Endodermal cell (in vitro differentiated cells): ENCODE measurements at regions not wholly inside any gene's neighbourhood (a gene's known extent, or its start where the extent isn't known, plus 50 kb on each side); places are given as distances from the start of the nearest gene placed in this dataset.

Source experiments
- DNase-seq: peaks from one replicate; pipeline ENCODE4 v3.0.0-alpha.2; 2017
- H3K27ac ChIP-seq: 2 replicates; pipeline ENCODE4 v1.5.1; 2013; ENCODE audit warnings: mild to moderate bottlenecking, low read depth, low read length, moderate library complexity
- H3K27me3 ChIP-seq: 2 replicates; pipeline ENCODE4 v1.6.1; 2013; ENCODE audit warnings: mild to moderate bottlenecking, low read length, moderate library complexity; ENCODE audit not compliant: insufficient read depth, control insufficient read depth, poor library complexity, severe bottlenecking
- H3K36me3 ChIP-seq: 2 replicates; pipeline ENCODE4 v1.7.0; 2013; ENCODE audit warnings: mild to moderate bottlenecking, low read length, moderate library complexity; ENCODE audit not compliant: control insufficient read depth, insufficient read depth
- H3K4me1 ChIP-seq: one replicate; pipeline ENCODE4 v1.7.0; 2013; ENCODE audit warnings: low read length; ENCODE audit not compliant: control insufficient read depth, insufficient read depth
- H3K4me3 ChIP-seq: 2 replicates; pipeline ENCODE4 v1.5.1; 2013; ENCODE audit warnings: mild to moderate bottlenecking, low read length, moderate library complexity
- H3K9ac ChIP-seq: 2 replicates; pipeline ENCODE4 v1.6.1; 2013; ENCODE audit warnings: mild to moderate bottlenecking, low read length, moderate library complexity; ENCODE audit not compliant: poor library complexity, severe bottlenecking; ENCODE audit errors: extremely low read depth
- H3K9me3 ChIP-seq: 2 replicates; pipeline ENCODE4 v1.6.1; 2013; ENCODE audit warnings: mild to moderate bottlenecking, low read length, moderate library complexity; ENCODE audit not compliant: control insufficient read depth
- H3K27ac Mint-ChIP-seq: 2 replicates; pipeline ENCODE4 v1.8.0; 2020; ENCODE audit warnings: mixed read lengths
- H3K27me3 Mint-ChIP-seq: 2 replicates; pipeline ENCODE4 v1.8.0; 2021; ENCODE audit warnings: mild to moderate bottlenecking, mixed read lengths; ENCODE audit not compliant: insufficient read depth
- H3K36me3 Mint-ChIP-seq: 2 replicates; pipeline ENCODE4 v1.8.0; 2020; ENCODE audit warnings: low read depth, mixed read lengths
- H3K4me1 Mint-ChIP-seq: 2 replicates; pipeline ENCODE4 v1.8.0; 2020; ENCODE audit warnings: mixed read lengths
- H3K4me3 Mint-ChIP-seq: 2 replicates; pipeline ENCODE4 v1.8.0; 2020; ENCODE audit warnings: mild to moderate bottlenecking, moderate library complexity, mixed read lengths
- H3K9me3 Mint-ChIP-seq: 2 replicates; pipeline ENCODE4 v1.8.0; 2020; ENCODE audit warnings: mild to moderate bottlenecking, mixed read lengths
- WGBS, 2 experiments: methylation state at CpG; one replicate each; pipeline versions ENCODE4 v1.1.5 to v1.1.7; 2013; ENCODE audit warnings: missing lambda C conversion rate in 2 of 2, mixed read lengths in 1 of 2; ENCODE audit not compliant: insufficient coverage in 1 of 2, insufficient read length in 1 of 2; 5-methylcytosine and 5-hydroxymethylcytosine counted together
- TF ChIP-seq, protein P1 (sequence below): fragments of 200-600 bp; sonication (generic); conservative IDR thresholded peaks from 2 replicates; pipeline ENCODE4 v1.5.0; 2021; ENCODE audit warnings: antibody characterized with exemption, mild to moderate bottlenecking

DNA sequence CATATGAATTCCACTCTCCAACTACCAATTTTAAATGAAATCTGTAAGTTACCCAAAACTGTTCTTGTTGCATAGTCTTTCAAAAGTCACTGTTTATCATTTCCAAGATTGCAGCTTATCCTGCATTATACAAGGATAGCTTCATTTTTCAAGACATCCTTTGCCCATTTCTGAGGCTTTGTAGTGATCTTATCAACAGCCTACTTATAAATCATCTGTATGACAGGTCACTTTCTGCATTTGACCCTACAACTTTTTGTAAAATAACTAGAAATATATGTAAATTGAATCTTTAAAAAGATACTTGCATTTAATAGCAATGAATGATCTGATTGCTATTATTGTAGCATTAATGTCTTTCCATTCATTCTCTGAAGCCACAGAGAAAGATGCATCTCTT is 521.1 kb downstream of the UTRN start:
- H3K4me3 Mint-ChIP-seq = no peak overlapping the region
- Histone ChIP-seq H3K9ac (no peak overlapping the region), H3K27ac (no peak overlapping the region), H3K27me3 (no peaks in the 10 kb centered on the region), H3K36me3 (no peaks in the 10 kb centered on the region), H3K4me1 (peaks cover 12% of the 10 kb centered on the region), H3K4me3 (no peak overlapping the region), H3K9me3 (no peaks in the 10 kb centered on the region)
- no peaks in the 10 kb centered on the region for H3K9me3 Mint-ChIP-seq
- DNase-seq = no peak
- no peaks in the 10 kb centered on the region for H3K36me3 Mint-ChIP-seq
- TF ChIP-seq, protein P1, sequence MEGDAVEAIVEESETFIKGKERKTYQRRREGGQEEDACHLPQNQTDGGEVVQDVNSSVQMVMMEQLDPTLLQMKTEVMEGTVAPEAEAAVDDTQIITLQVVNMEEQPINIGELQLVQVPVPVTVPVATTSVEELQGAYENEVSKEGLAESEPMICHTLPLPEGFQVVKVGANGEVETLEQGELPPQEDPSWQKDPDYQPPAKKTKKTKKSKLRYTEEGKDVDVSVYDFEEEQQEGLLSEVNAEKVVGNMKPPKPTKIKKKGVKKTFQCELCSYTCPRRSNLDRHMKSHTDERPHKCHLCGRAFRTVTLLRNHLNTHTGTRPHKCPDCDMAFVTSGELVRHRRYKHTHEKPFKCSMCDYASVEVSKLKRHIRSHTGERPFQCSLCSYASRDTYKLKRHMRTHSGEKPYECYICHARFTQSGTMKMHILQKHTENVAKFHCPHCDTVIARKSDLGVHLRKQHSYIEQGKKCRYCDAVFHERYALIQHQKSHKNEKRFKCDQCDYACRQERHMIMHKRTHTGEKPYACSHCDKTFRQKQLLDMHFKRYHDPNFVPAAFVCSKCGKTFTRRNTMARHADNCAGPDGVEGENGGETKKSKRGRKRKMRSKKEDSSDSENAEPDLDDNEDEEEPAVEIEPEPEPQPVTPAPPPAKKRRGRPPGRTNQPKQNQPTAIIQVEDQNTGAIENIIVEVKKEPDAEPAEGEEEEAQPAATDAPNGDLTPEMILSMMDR = no peak
- peaks cover 28% of the 10 kb centered on the region for H3K4me1 Mint-ChIP-seq
- H3K27ac Mint-ChIP-seq = no peak overlapping the region
- H3K27me3 Mint-ChIP-seq = no peaks in the 10 kb centered on the region

DNA sequence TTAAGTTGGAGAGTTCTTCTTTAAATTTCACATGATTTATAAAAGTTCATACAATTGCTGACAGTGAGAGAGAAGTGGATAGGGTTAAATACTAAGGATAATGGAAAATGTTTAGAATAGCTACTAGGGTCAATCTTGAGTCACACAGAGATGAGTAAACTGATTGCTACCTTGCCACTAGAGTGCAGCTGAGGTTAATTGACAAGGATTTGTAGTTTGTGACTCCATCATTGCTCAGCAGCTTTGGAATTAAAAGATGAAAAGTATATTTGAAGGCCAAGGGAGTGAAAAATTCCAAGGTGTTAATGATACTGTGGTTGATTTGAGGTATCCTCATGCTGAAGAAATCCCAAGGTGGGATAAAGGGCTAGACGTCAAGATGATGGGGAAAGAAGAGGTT is 524.0 kb downstream of the UTRN start:
- H3K36me3 Mint-ChIP-seq = peaks cover 9% of the 10 kb centered on the region
- DNase-seq = no peak
- H3K9me3 Mint-ChIP-seq = peaks cover 5% of the 10 kb centered on the region
- Histone ChIP-seq H3K9me3 (no peaks in the 10 kb centered on the region), H3K27ac (no peak overlapping the region), H3K4me1 (peaks cover 6% of the 10 kb centered on the region), H3K4me3 (no peak overlapping the region), H3K27me3 (no peaks in the 10 kb centered on the region), H3K9ac (no peak overlapping the region), H3K36me3 (peaks cover 3% of the 10 kb centered on the region)
- H3K4me3 Mint-ChIP-seq = no peak overlapping the region
- no peak overlapping the region for H3K27ac Mint-ChIP-seq
- no peaks in the 10 kb centered on the region for H3K27me3 Mint-ChIP-seq
- WGBS, 2 experiments = 90 to 92% methylated on average over 1 of the region's 1 CpG
- H3K4me1 Mint-ChIP-seq = peaks cover 35% of the 10 kb centered on the region
- TF ChIP-seq, protein P1 = no peak

DNA sequence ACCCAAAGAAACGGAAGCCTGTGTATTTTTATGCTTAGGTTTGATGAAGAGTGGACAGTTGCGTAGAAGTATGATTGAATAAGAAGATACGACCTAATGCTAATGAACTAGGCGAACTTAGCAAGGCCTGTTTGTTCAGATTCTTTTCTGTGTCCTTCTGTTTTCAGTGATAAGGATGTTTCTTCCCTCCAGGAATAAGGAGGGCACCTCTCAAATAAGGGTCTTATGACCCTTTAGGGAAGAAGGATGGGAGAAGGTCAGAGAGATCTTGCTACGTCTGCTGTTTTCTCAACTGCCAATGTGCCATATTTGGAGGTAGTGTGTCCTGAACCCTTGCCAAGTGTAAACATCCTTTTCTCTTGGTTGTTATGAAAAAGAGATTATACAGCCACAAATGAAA is 524.8 kb downstream of the UTRN start:
- Histone ChIP-seq H3K4me1 (no peaks in the 10 kb centered on the region), H3K36me3 (peaks cover 9% of the 10 kb centered on the region), H3K27me3 (no peaks in the 10 kb centered on the region), H3K9ac (no peak overlapping the region), H3K9me3 (no peaks in the 10 kb centered on the region), H3K4me3 (no peak overlapping the region), H3K27ac (no peak overlapping the region)
- Mint-ChIP-seq H3K27ac (no peak overlapping the region), H3K4me1 (peaks cover 27% of the 10 kb centered on the region), H3K36me3 (peaks cover 13% of the 10 kb centered on the region), H3K4me3 (no peak overlapping the region), H3K27me3 (no peaks in the 10 kb centered on the region), H3K9me3 (peaks cover 5% of the 10 kb centered on the region)
- no peak for DNase-seq
- WGBS, 2 experiments = 93 to 96% methylated on average over 5 of the region's 5 CpGs
- TF ChIP-seq, protein P1 = no peak
